ENCODE measurements at regions not wholly inside any gene's neighbourhood (a gene's known extent, or its start where the extent isn't known, plus 50 kb on each side); places are given as distances from the start of the nearest gene placed in this dataset.

GRCh38 chr18:41170346-41170745, 784.7 kb upstream of the PIK3C3 start:
- Histone ChIP-seq H3K4me1 (ENCODE audit: control insufficient read depth, insufficient read depth, low read depth, low read length) (no peaks in the 10 kb centered on the region), H3K4ac (ENCODE audit: low read depth in 1 of 2, low read length in 2 of 2) (no peak overlapping the region), H3K9ac (ENCODE audit: low read length) (no peak overlapping the region), H3K9me3 (ENCODE audit: control insufficient read depth, low read length) (no peaks in the 10 kb centered on the region), H2BK12ac (ENCODE audit: low read length in 2 of 2) (no peak overlapping the region), H3K14ac (ENCODE audit: low read length in 2 of 2) (no peak overlapping the region), H2BK120ac (ENCODE audit: low read depth, low read length) (no peak overlapping the region), H2BK15ac (ENCODE audit: low read depth, poor library complexity, severe bottlenecking) (no peak overlapping the region), H3K36me3 (ENCODE audit: control insufficient read depth in 1 of 2, insufficient read depth in 2 of 2, low read depth in 1 of 2, low read length in 2 of 2) (no peaks in the 10 kb centered on the region), H4K8ac (ENCODE audit: low read length) (no peak overlapping the region), H2BK5ac (ENCODE audit: low read depth, low read length, poor library complexity, severe bottlenecking) (no peak overlapping the region), H2AK5ac (ENCODE audit: low read length, severe bottlenecking) (no peak overlapping the region), H3K27ac (ENCODE audit: low read length, poor library complexity, severe bottlenecking) (no peak overlapping the region), H3K4me3 (ENCODE audit: insufficient read depth in 1 of 2, low read depth in 1 of 2, low read length in 2 of 2) (no peak overlapping the region), H3K79me1 (replicated peaks; ENCODE audit: low read length, poor library complexity, severe bottlenecking) (no peaks in the 10 kb centered on the region), H3K27me3 (ENCODE audit: control insufficient read depth in 1 of 2, insufficient read depth in 1 of 2, low read length in 2 of 2) (no peaks in the 10 kb centered on the region), H2AFZ (ENCODE audit: low read depth, low read length) (no peak overlapping the region), H3K18ac (ENCODE audit: low read depth in 1 of 2, low read length in 2 of 2) (no peak overlapping the region), H3K4me2 (ENCODE audit: low read length, poor library complexity, severe bottlenecking) (no peak overlapping the region), H4K91ac (ENCODE audit: low read length) (no peak overlapping the region), H3K23ac (ENCODE audit: low read length in 2 of 2) (no peak overlapping the region)
- 67% methylated on average over 3 of the region's 5 CpGs for whole genome bisulfite sequencing
- peak; percentile 24 for DNase-seq

GRCh38 chr18:41165625-41166024, 789.4 kb upstream of the PIK3C3 start:
- no peak overlapping the region for H4K8ac ChIP-seq (ENCODE audit: low read length)
- H2BK15ac ChIP-seq (ENCODE audit: low read depth, poor library complexity, severe bottlenecking) = no peak overlapping the region
- no peak overlapping the region for H3K18ac ChIP-seq (ENCODE audit: low read depth in 1 of 2, low read length in 2 of 2)
- no peak overlapping the region for H3K4ac ChIP-seq (ENCODE audit: low read depth in 1 of 2, low read length in 2 of 2)
- H3K79me1 ChIP-seq (replicated peaks; ENCODE audit: low read length, poor library complexity, severe bottlenecking) = no peaks in the 10 kb centered on the region
- DNase-seq = no peak
- H2AFZ ChIP-seq (ENCODE audit: low read depth, low read length) = no peak overlapping the region
- no peak overlapping the region for H2BK5ac ChIP-seq (ENCODE audit: low read depth, low read length, poor library complexity, severe bottlenecking)
- no peaks in the 10 kb centered on the region for H3K4me1 ChIP-seq (ENCODE audit: control insufficient read depth, insufficient read depth, low read depth, low read length)
- H3K36me3 ChIP-seq (ENCODE audit: control insufficient read depth in 1 of 2, insufficient read depth in 2 of 2, low read depth in 1 of 2, low read length in 2 of 2) = no peaks in the 10 kb centered on the region
- no peak overlapping the region for H4K91ac ChIP-seq (ENCODE audit: low read length)
- no peak overlapping the region for H2AK5ac ChIP-seq (ENCODE audit: low read length, severe bottlenecking)
- H3K23ac ChIP-seq (ENCODE audit: low read length in 2 of 2) = no peak overlapping the region
- H2BK120ac ChIP-seq (ENCODE audit: low read depth, low read length) = no peak overlapping the region
- no peak overlapping the region for H2BK12ac ChIP-seq (ENCODE audit: low read length in 2 of 2)
- H3K14ac ChIP-seq (ENCODE audit: low read length in 2 of 2) = no peak overlapping the region
- H3K9ac ChIP-seq (ENCODE audit: low read length) = no peak overlapping the region
- WGBS = 100% methylated on average over 2 of the region's 2 CpGs
- H3K9me3 ChIP-seq (ENCODE audit: control insufficient read depth, low read length) = no peaks in the 10 kb centered on the region
- H3K27ac ChIP-seq (ENCODE audit: low read length, poor library complexity, severe bottlenecking) = no peak overlapping the region
- H3K4me2 ChIP-seq (ENCODE audit: low read length, poor library complexity, severe bottlenecking) = no peak overlapping the region
- H3K27me3 ChIP-seq (ENCODE audit: control insufficient read depth in 1 of 2, insufficient read depth in 1 of 2, low read length in 2 of 2) = no peaks in the 10 kb centered on the region
- H3K4me3 ChIP-seq (ENCODE audit: insufficient read depth in 1 of 2, low read depth in 1 of 2, low read length in 2 of 2) = no peak overlapping the region

DNA sequence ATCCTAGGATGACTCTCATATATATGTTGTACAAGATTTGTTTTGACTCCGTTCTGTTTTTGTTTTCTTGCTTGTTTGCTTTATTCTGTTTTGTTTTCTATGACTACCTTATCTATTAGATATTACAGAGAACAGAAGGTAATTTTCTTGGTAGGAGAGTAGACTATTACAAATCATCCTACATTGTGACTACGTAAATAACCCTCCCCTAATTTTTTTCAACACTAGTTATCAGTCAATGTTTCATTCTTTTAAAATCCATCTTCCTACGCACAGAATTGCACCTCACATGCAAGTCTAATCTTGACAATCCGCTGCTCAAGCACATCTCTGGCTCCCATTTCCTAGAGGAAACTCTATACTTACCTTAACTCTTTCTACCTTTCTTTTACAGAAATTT, 792.3 kb upstream of the PIK3C3 start:
- Histone ChIP-seq H3K18ac (ENCODE audit: low read depth in 1 of 2, low read length in 2 of 2) (no peak overlapping the region), H2AFZ (ENCODE audit: low read depth, low read length) (no peak overlapping the region), H4K8ac (ENCODE audit: low read length) (no peak overlapping the region), H2AK5ac (ENCODE audit: low read length, severe bottlenecking) (no peak overlapping the region), H3K27ac (ENCODE audit: low read length, poor library complexity, severe bottlenecking) (no peak overlapping the region), H3K27me3 (ENCODE audit: control insufficient read depth in 1 of 2, insufficient read depth in 1 of 2, low read length in 2 of 2) (no peaks in the 10 kb centered on the region), H3K79me1 (replicated peaks; ENCODE audit: low read length, poor library complexity, severe bottlenecking) (no peaks in the 10 kb centered on the region), H3K9ac (ENCODE audit: low read length) (no peak overlapping the region), H2BK5ac (ENCODE audit: low read depth, low read length, poor library complexity, severe bottlenecking) (no peak overlapping the region), H3K36me3 (ENCODE audit: control insufficient read depth in 1 of 2, insufficient read depth in 2 of 2, low read depth in 1 of 2, low read length in 2 of 2) (no peaks in the 10 kb centered on the region), H3K4me1 (ENCODE audit: control insufficient read depth, insufficient read depth, low read depth, low read length) (no peaks in the 10 kb centered on the region), H3K23ac (ENCODE audit: low read length in 2 of 2) (no peak overlapping the region), H4K91ac (ENCODE audit: low read length) (no peak overlapping the region), H3K4me2 (ENCODE audit: low read length, poor library complexity, severe bottlenecking) (no peak overlapping the region), H2BK12ac (ENCODE audit: low read length in 2 of 2) (no peak overlapping the region), H3K9me3 (ENCODE audit: control insufficient read depth, low read length) (no peaks in the 10 kb centered on the region), H3K14ac (ENCODE audit: low read length in 2 of 2) (no peak overlapping the region), H2BK120ac (ENCODE audit: low read depth, low read length) (no peak overlapping the region), H2BK15ac (ENCODE audit: low read depth, poor library complexity, severe bottlenecking) (no peak overlapping the region), H3K4me3 (ENCODE audit: insufficient read depth in 1 of 2, low read depth in 1 of 2, low read length in 2 of 2) (no peak overlapping the region), H3K4ac (ENCODE audit: low read depth in 1 of 2, low read length in 2 of 2) (no peak overlapping the region)
- WGBS = 82% methylated on average over 3 of the region's 4 CpGs
- DNase-seq = no peak

DNA sequence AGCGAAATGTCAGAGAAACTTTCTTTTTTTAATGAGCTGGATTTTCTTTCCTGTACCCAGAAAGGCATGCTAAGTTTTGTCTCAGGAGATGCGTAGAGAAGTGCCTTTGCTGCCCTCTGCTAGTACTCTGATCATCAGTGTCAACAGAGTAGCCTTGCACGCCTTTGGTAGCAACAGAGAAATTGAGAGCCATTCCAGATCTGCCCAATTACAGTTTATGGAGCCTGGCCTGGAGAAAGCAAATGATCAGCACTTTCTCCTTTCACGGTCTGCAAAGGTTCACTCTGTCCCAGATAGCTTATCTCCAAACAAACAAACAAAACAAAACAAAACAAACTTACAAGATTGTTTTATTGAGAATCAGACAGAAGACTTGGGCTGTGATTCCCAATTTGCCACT, 792.8 kb upstream of the PIK3C3 start:
- no peaks in the 10 kb centered on the region for H3K79me1 ChIP-seq (replicated peaks; ENCODE audit: low read length, poor library complexity, severe bottlenecking)
- no peak overlapping the region for H3K18ac ChIP-seq (ENCODE audit: low read depth in 1 of 2, low read length in 2 of 2)
- no peaks in the 10 kb centered on the region for H3K4me1 ChIP-seq (ENCODE audit: control insufficient read depth, insufficient read depth, low read depth, low read length)
- 21% methylated on average over 4 of the region's 4 CpGs for WGBS
- no peak overlapping the region for H3K14ac ChIP-seq (ENCODE audit: low read length in 2 of 2)
- no peak overlapping the region for H2BK15ac ChIP-seq (ENCODE audit: low read depth, poor library complexity, severe bottlenecking)
- no peak overlapping the region for H2BK12ac ChIP-seq (ENCODE audit: low read length in 2 of 2)
- H4K91ac ChIP-seq (ENCODE audit: low read length) = no peak overlapping the region
- H2AK5ac ChIP-seq (ENCODE audit: low read length, severe bottlenecking) = no peak overlapping the region
- no peak overlapping the region for H3K9ac ChIP-seq (ENCODE audit: low read length)
- H2BK5ac ChIP-seq (ENCODE audit: low read depth, low read length, poor library complexity, severe bottlenecking) = no peak overlapping the region
- no peak for DNase-seq
- H3K27ac ChIP-seq (ENCODE audit: low read length, poor library complexity, severe bottlenecking) = no peak overlapping the region
- no peak overlapping the region for H4K8ac ChIP-seq (ENCODE audit: low read length)
- no peak overlapping the region for H3K23ac ChIP-seq (ENCODE audit: low read length in 2 of 2)
- no peaks in the 10 kb centered on the region for H3K27me3 ChIP-seq (ENCODE audit: control insufficient read depth in 1 of 2, insufficient read depth in 1 of 2, low read length in 2 of 2)
- no peak overlapping the region for H3K4ac ChIP-seq (ENCODE audit: low read depth in 1 of 2, low read length in 2 of 2)
- H3K4me3 ChIP-seq (ENCODE audit: insufficient read depth in 1 of 2, low read depth in 1 of 2, low read length in 2 of 2) = no peak overlapping the region
- no peaks in the 10 kb centered on the region for H3K36me3 ChIP-seq (ENCODE audit: control insufficient read depth in 1 of 2, insufficient read depth in 2 of 2, low read depth in 1 of 2, low read length in 2 of 2)
- H3K9me3 ChIP-seq (ENCODE audit: control insufficient read depth, low read length) = no peaks in the 10 kb centered on the region
- no peak overlapping the region for H2AFZ ChIP-seq (ENCODE audit: low read depth, low read length)
- peak overlapping the region; percentile 43 for H2BK120ac ChIP-seq (ENCODE audit: low read depth, low read length)
- no peak overlapping the region for H3K4me2 ChIP-seq (ENCODE audit: low read length, poor library complexity, severe bottlenecking)
